ENCODE measurements at regions not wholly inside any gene's neighbourhood (a gene's known extent, or its start where the extent isn't known, plus 50 kb on each side); places are given as distances from the start of the nearest gene placed in this dataset.

DNA sequence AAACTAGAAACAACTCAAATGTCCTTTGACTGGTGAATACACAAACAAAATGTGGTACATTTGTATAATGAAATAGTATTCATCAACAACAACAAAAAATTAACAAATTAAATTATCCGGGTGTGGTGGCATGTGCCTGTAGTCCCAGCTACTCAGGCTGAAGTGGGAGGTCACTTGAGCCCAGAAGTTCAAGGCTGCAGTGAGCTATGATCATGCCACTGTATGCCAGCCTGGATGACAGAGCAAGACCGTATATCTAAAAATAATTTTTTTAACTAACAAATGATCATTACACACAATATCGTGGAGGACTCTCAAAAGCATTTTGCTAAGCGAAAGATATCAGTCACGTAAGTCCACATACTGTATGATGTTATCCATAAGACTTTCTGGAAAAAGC lies 71.6 kb upstream of the SORBS2 start:
- TF ChIP-seq, protein P1, sequence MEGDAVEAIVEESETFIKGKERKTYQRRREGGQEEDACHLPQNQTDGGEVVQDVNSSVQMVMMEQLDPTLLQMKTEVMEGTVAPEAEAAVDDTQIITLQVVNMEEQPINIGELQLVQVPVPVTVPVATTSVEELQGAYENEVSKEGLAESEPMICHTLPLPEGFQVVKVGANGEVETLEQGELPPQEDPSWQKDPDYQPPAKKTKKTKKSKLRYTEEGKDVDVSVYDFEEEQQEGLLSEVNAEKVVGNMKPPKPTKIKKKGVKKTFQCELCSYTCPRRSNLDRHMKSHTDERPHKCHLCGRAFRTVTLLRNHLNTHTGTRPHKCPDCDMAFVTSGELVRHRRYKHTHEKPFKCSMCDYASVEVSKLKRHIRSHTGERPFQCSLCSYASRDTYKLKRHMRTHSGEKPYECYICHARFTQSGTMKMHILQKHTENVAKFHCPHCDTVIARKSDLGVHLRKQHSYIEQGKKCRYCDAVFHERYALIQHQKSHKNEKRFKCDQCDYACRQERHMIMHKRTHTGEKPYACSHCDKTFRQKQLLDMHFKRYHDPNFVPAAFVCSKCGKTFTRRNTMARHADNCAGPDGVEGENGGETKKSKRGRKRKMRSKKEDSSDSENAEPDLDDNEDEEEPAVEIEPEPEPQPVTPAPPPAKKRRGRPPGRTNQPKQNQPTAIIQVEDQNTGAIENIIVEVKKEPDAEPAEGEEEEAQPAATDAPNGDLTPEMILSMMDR (IDR thresholded peaks at IDR 0.05; ENCODE audit: poor library complexity, severe bottlenecking), result no peak
- H3K9me3 ChIP-seq (ENCODE audit: severe bottlenecking), result peaks cover 1% of the 10 kb centered on the region
- no peak for ATAC-seq (ENCODE audit: low read depth)
- DNase-seq (ENCODE audit: low spot score), result no peak
- H3K27ac ChIP-seq (ENCODE audit: poor library complexity, severe bottlenecking), result no peak overlapping the region
- H3K4me3 ChIP-seq (ENCODE audit: severe bottlenecking), result no peak overlapping the region
- no peaks in the 10 kb centered on the region for H3K27me3 ChIP-seq (ENCODE audit: insufficient read depth, poor library complexity, severe bottlenecking)
- peaks cover 9% of the 10 kb centered on the region for H3K4me1 ChIP-seq (ENCODE audit: insufficient read depth, poor library complexity, severe bottlenecking)
- no peaks in the 10 kb centered on the region for H3K36me3 ChIP-seq (ENCODE audit: low read depth)

DNA sequence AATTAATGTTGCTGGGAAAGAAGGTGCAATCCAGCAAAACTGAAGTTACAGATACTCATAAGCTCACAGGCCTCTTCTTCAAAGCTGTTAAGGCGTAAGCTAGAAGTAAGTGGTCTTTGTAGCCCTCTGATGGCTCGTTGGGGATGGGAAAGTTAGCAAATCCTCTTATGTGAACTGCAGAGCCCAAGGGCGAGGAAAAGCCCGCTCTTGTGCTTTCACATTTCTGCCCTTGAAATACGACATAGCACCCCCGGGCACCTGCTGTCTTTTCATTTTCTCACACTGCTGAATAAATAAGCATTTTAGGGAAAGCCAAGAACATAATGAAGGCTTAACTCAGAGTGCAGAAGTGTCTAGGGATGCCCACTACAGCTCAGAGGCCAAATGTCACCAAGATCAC lies 73.1 kb upstream of the SORBS2 start:
- no peaks in the 10 kb centered on the region for H3K27me3 ChIP-seq (ENCODE audit: insufficient read depth, poor library complexity, severe bottlenecking)
- ATAC-seq (ENCODE audit: low read depth) (no peak), DNase-seq (ENCODE audit: low spot score) (no peak)

DNA sequence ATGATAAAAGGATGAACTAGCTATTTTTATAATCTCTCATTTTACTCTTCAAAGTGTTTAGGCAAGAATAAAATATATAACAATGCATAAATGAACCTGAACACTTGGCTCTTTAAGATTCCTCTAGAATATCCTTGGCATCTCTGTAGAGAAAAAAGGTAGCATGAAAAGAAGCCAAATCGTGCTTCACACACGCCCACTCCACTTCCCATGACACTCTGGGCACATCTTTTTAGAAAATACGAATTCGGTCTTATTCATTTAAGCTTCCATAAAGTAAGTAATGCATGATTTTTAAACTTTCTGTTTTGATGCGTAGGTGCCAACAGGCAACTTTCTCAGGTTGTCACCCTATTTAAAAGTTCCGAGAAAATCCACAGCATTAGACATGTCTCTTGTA lies 73.6 kb upstream of the SORBS2 start:
- Histone ChIP-seq H3K4me3 (ENCODE audit: severe bottlenecking) (no peak overlapping the region), H3K9me3 (ENCODE audit: severe bottlenecking) (peaks cover 1% of the 10 kb centered on the region), H3K27me3 (ENCODE audit: insufficient read depth, poor library complexity, severe bottlenecking) (no peaks in the 10 kb centered on the region), H3K27ac (ENCODE audit: poor library complexity, severe bottlenecking) (no peak overlapping the region), H3K36me3 (ENCODE audit: low read depth) (no peaks in the 10 kb centered on the region), H3K4me1 (ENCODE audit: insufficient read depth, poor library complexity, severe bottlenecking) (peaks cover 9% of the 10 kb centered on the region)
- ATAC-seq (ENCODE audit: low read depth) (no peak), DNase-seq (ENCODE audit: low spot score) (no peak)
- TF ChIP-seq, protein P1 (IDR thresholded peaks at IDR 0.05; ENCODE audit: poor library complexity, severe bottlenecking), result no peak

More for the DNA sequence above, 73.1 kb upstream of the SORBS2 start:
- Histone ChIP-seq H3K36me3 (ENCODE audit: low read depth) (no peaks in the 10 kb centered on the region), H3K27ac (ENCODE audit: poor library complexity, severe bottlenecking) (no peak overlapping the region), H3K4me1 (ENCODE audit: insufficient read depth, poor library complexity, severe bottlenecking) (peaks cover 9% of the 10 kb centered on the region), H3K4me3 (ENCODE audit: severe bottlenecking) (no peak overlapping the region), H3K9me3 (ENCODE audit: severe bottlenecking) (peaks cover 1% of the 10 kb centered on the region)
- TF ChIP-seq, protein P1 (IDR thresholded peaks at IDR 0.05; ENCODE audit: poor library complexity, severe bottlenecking), result no peak

DNA sequence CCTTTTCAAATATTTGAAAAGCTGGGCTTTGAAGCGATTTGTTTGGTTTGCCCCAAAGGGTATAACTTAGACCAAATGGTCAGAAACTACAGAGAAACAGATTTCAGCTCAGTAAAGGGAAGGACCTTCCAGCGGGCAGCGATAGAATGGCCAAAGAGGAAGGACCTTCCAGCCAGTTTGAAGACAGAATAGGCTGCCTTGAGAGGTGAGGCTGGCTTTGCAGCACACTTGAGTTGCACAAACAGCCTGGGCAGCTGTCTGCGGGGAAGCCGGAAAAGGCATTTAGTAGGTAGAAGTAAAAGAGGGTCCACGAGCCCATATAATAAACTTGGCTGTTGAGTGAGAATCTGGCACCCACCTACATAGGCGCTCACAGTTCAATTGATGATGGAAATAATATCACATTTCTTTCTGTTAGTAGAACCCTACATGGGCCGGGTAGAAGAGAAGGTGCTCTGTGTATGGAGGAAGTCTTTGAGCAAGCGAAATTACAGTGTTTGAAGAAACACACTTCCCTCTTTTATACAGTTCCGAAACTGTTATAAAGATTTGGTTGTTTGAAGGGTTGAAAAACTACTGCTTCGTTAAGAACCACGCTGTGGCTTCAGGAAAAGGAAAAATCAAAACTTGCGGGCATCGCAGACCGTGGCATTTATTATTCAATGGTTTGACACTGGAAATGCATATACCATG lies 75.0 kb upstream of the SORBS2 start:
- no peak overlapping the region for H3K4me3 ChIP-seq (ENCODE audit: severe bottlenecking)
- no peaks in the 10 kb centered on the region for H3K27me3 ChIP-seq (ENCODE audit: insufficient read depth, poor library complexity, severe bottlenecking)
- no peak for ATAC-seq (ENCODE audit: low read depth)
- TF ChIP-seq, protein P1 (IDR thresholded peaks at IDR 0.05; ENCODE audit: poor library complexity, severe bottlenecking), result no peak
- no peaks in the 10 kb centered on the region for H3K36me3 ChIP-seq (ENCODE audit: low read depth)
- no peak overlapping the region for H3K27ac ChIP-seq (ENCODE audit: poor library complexity, severe bottlenecking)
- no peak for DNase-seq (ENCODE audit: low spot score)
- H3K9me3 ChIP-seq (ENCODE audit: severe bottlenecking), result no peaks in the 10 kb centered on the region
- no peaks in the 10 kb centered on the region for H3K4me1 ChIP-seq (ENCODE audit: insufficient read depth, poor library complexity, severe bottlenecking)

DNA sequence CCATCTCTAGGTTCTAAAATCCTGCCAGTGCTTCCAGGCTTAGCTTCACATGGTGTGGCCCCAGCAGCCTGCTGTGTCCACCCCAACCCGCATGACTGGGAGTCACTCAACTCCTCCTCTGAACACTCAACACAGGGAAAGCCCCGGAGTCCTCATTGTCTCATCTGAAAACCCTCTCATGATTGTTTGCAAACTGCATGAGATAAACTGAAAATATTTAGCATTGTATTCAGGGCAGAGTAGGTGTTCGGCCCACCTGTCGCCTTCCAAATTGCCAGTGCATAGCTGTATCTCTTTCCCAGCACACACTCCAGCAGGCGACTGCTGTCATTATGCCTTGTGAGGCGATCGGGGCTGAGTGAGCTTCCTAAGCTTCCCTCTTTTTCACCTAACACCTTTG lies 76.7 kb upstream of the SORBS2 start:
- no peak for DNase-seq (ENCODE audit: low spot score)
- TF ChIP-seq, protein P1 (IDR thresholded peaks at IDR 0.05; ENCODE audit: poor library complexity, severe bottlenecking), result no peak
- no peak for ATAC-seq (ENCODE audit: low read depth)
- H3K36me3 ChIP-seq (ENCODE audit: low read depth), result no peaks in the 10 kb centered on the region
- no peaks in the 10 kb centered on the region for H3K4me1 ChIP-seq (ENCODE audit: insufficient read depth, poor library complexity, severe bottlenecking)
- H3K27ac ChIP-seq (ENCODE audit: poor library complexity, severe bottlenecking), result no peak overlapping the region
- H3K4me3 ChIP-seq (ENCODE audit: severe bottlenecking), result no peak overlapping the region
- H3K27me3 ChIP-seq (ENCODE audit: insufficient read depth, poor library complexity, severe bottlenecking), result no peaks in the 10 kb centered on the region
- H3K9me3 ChIP-seq (ENCODE audit: severe bottlenecking), result no peaks in the 10 kb centered on the region

Measured in RWPE2 (cell line).